DMS53 (cell line): ENCODE measurements at regions not wholly inside any gene's neighbourhood (a gene's known extent, or its start where the extent isn't known, plus 50 kb on each side); places are given as distances from the start of the nearest gene placed in this dataset.
A peak's percentile ranks its signal among the peaks of the same experiment; 100 is the strongest.

ENCODE experiments used
- DNase-seq: peaks from one replicate; lab custom pipeline; 2025; lab: John Stamatoyannopoulos, UW

DNA sequence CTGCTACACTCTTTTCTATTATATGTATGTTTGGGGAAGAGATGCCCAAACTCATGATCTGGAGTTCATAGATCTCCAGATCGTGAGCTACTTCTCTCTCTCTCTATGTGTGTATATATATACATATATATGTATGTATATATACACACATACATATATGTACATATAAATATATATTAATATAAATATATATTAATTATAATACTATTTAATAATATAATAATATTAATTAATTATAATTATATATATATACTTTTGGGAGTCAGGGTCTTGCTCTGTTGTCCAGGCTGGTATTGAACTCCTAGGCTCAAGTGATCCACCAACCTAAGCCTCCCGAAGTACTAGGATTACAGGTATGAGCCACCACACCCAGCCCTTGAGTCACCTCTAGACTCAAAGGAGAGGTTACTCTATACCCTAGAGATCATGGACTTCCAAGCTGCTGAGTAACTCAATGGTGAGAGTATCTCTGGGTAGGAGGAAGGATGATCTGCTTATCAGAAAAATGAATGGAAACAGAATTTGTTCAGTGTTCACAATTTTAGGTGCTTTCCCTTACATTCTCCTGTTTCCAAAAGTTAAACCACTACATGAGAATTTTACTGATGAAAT is 463.5 kb upstream of the TRIB2 start:
- DNase-seq, result no peak

DNA sequence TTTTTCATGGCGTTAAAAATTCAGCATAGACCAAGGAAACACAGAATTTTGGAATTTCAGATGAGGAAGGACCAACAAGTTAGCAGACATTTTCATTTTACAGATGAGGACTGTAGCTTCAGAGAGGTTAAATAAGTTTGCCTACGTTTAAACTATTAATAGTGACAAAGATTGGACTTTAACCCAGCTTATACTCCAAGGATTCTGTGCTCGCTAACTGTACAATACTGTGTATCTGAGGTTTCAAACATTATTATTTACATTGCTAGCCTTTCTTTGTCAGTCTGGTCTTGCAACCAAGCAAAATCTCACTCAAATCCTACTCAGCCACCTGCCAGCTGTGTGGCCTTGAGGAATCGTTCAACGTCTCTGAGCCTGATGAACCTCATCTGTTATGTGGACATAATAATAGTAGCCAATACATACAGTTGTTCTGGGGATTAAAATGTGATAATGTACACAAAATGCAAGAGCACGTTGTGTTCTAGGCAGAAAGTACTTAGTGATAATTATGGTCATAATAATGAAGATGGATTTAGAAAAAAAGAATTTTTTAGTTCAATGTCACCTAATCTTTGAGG is 462.4 kb upstream of the TRIB2 start:
- DNase-seq, result no peak

DNA sequence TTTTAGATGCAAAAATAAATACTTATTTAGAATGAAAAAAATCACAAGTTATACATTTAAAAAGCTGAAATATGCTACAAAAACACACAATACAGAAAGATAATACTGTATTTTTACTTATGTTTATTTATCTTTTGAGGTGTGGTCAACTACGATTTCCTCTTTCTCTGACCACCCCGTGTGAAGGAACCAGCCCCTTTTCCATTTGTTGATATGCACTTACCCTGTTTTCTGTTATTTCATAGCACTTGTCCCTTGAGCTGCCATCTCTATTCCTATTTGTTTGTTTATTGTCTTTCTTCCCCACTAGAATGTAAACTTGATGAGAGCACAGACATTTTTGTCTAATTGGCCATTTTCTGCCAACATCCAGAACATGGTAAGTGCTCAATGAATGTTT is 460.5 kb upstream of the TRIB2 start:
- no peak for DNase-seq

DNA sequence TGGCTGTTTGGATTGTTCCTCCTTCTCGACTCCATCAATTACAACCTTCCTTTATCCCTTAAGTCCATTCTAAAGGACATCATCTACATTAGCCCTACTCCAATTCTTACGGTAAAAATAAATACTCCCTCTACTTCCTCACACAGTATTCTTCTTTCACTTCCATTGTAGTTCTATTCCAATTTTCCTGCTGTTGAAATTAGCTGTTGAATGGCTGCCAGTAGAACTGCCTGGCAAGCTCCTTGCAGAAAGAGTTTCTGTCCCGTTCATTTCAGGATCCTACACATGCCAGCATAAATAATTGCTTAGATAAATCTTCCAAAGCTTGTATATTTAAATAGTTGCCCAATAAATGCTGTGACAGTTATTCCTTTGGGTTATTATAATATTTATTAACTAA is 459.3 kb upstream of the TRIB2 start:
- no peak for DNase-seq

DNA sequence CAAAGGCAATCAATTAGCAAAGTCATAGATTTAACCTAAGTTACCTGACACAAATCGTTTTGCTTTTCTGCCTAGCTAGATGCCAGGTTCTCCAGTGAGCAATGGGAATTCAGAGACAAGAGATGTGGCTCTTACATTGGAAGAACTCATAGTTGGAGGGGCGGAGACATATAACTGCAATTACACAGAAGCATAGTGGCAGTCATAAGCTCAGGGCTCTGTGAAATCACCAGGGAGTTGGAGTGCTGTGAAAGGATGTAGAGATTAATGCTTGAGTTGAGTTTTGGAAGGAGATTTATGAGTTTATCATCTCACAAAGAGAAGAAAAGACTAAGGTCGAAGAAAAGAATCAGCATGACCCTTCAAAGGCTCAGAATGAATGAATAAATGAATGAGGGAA is 457.2 kb upstream of the TRIB2 start:
- DNase-seq, result no peak

DNA sequence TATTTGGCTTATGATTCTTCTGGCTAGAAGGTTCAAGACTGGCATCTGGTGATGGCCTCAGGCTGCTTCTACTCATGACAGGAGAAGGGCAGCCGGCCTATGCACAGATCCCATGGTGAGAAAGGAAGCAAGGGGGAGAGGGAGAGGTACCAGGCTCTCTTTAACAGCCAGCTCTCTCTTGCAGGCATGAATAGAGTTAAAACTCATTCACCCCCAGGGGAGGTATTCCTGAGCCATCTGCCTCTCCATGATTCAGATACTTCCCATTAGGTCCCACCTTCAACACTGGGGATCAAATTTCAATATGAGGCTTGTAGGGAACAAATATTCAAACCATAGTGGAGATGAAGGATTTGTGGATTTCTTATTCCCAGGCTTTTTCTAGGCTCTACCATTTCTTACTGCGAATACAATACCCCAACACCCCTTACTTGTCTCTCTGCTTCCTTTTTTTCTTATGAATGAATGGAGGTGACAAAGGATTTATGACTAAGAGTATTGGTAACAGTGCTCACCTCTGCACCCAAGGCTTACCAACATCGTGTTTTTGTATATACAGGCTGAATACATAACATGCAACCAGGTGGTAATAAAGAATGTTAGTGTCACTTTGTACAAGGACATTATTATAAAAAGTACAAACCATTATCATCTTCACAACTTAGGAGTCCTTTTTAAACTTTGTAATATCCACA is 454.6 kb upstream of the TRIB2 start:
- peak; percentile 29 for DNase-seq

DNA sequence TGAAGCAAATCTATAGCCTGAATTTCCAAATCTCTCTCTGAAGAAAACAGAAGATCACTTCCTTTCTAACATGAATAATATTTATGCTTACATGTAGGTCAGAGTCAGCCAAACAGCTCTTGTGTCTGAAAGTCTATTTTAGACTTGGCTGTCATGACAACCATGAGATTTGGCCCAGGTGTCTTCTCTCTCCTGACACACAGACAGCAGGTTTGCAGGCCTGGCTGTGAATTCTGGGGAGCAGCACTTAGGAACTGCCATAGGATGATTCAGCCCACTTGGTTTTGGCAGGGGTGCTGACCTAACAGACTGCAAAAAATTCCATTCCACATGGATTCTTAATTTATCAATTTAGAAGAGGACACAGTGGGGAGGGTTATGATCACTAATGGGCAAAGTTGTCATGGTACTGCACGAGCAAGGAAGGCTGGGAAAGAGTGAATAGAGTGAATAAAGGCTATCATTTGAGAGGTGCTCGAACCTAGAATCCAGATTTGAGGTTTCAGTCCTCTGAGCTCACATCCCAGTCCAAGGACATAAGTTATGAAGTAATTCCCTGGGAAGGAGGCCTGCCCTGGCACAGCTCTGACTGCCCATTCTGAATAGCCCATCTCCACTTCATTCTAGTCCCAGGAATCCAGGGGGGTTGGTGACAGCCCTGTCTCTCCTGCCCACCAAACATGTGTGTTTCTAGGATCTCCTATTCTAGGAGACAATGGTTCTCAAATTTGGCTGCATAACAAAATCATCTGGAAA is 453.9 kb upstream of the TRIB2 start:
- DNase-seq, result peak; percentile 56

DNA sequence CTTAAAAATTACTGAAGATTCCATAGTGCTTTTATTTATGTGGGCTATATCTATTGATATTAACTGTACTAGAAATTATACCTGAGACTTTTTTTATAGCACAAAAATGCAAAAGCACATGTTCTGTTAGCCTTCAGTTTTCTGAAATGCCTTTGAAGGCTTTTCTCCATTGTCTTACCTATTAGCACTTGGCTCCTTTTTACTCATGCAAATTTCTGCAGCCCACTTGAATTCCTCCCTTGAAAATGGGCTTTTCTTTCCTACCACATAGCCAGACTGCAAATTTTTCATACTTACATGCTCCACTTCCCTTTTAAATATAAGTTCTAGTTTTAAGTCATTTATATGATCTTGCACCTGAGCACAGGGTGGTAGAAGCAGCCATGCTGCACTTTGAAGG is 453.0 kb upstream of the TRIB2 start:
- no peak for DNase-seq

DNA sequence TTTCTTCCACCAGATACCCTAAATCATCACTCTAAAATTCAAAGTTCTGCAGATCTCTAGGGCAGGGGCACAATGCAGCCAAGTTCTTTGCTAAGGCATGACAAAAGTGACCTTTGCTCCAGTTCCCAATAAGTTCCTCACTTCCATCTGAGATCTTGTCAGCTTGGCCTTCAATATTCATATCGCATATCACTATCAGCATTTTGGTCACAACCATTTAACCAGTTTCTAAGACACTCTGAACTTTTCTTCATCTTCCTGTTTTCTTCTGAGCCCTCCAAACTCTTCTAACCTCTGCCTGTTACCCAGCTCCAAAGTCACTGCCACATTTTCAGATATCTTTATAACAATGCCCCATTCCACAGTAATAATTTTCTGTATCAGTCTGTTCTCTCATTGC is 452.6 kb upstream of the TRIB2 start:
- no peak for DNase-seq

DNA sequence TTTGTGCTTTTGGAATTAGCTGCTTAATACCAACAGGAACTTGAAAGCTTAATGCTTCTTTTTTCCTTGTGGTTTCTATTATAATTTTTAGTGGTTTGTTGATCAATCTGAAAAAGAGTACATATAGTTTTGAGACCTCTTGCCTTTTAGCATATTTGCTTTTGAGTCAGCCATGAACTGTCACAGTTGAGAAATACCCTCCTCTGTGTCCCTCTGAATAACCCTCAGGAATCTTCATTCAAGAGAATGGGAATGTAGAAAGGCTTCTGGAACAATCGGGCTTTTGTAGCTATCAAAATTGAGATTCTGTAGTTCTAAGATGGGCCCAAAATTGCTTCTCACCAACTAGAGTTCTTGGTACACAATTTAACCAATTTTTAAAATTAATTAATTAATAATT is 451.1 kb upstream of the TRIB2 start:
- DNase-seq, result no peak

DNA sequence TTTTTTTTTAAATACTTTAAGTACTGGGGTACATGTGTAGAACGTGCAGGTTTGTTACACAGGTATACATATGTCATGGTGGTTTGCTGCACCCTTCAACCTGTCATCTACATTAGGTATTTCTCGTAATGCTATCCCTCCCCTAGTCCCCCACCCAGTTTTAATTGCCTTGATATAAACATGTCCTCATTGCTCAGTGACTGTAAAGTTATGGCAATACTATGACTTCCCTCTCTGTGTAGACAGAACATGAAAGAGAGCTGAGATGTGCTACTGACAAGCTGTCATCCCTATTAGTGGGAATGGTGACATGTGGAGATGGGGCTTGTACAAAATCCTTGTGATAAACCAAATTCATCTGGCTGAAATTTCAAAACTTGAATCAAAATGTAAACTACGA is 449.7 kb upstream of the TRIB2 start:
- no peak for DNase-seq

DNA sequence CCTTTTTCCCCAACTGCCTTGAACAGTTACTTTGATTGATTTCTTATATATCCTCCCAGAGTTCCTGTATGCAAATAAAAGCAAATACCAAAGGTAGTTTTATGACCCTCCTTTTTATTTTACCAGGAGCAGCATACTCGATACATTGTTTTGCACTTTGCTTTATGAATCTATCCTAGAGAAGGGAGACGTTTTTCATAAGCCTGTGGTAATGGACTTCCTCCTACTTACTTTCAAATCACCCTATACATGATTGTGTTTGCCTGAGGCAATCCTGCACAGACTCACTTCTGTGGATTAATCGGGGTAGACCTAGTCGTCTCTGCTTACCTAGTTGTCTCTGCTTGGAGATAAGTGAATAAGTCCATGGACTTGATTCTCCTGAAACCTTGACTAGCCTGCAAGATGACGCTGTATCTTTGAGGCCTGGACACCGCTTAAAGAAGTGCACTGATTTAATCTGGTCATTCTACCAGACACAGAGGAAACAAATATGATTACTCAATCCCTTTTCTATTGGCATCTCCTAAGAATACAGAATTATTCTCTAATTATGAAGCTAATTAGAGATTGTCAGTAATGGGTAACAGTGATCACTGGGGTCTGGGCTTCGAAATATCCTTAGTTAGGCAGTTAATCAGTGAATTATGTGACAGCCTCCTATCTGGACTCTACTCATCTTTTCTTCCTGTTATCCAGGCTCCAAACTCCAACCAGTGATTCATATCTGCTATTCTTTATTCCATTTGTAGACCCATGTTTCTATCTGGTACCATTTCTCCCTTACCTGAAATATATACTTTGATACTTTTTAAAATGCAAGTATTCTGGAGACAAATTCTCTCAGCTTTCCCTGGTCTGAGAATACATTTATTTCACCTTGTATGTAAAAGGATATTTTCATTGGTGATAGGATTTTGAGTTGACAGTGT is 447.4 kb upstream of the TRIB2 start:
- DNase-seq, result no peak

DNA sequence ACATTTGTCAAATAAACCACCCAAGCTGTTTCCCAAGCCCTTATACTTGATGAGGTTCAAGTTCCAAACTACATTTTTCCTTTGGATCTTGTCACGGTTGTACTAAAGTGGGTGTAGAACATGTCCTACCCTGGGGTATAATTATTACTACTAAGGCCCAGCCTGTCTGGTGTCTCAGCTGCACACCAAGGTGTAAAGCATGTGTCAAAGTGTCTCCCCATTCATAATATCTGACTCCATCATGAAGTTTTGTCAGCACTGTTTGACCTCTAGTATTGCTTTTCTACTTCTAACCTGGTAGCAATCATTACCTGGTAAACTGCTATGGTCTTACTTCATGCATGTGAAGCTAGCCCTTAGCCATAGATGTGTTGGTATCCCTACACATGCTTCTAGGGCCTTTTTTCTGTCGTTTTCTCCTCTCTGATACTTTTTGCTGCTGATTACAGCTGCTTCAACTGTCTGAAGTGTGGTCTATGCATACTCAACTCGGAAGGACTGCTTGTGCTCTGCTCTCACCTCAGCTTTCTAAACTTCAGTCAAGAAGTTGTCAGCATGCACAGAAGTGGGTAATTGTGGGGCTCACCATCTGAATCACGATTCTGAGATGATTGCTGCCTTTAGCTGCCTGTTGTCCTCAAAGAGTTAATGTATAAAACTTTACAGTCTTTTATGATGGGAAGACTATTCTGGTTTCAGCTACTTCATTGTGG is 445.7 kb upstream of the TRIB2 start:
- DNase-seq, result no peak

DNA sequence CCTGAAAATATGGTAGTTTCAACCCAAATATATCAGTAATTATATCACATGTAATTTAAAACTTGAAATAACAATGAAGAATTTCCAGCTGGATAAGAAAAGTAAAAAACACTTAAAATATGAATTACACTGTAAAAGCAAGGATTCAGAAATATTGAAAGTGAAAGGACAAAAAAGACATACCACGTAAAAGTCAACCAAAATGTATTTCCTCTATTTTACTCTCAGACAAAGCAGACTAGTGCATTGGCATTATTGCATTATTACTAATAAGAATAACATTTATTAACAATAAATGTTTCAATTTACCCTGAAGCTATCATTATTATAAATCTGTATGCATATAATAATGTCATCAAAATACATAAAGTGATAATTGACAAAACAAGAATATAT is 445.1 kb upstream of the TRIB2 start:
- DNase-seq, result no peak

DNA sequence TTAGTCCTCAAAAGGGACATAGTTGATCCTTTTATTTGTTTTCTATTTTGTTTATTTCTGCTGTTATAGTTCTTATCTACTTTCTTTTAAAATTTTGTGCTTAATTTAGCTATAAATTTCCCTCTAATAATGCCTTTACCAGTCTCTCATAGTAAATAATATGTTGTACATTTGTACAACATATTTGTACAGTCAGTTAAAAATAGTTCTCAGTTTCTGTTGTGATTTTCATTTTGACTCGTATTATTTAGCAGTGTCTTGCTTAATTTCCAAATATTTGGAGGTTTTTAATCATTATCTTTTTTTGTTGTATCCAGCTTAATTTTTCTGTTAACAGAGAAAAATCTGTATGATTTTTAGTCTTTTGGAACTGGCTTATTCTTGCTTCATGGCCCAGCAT is 443.6 kb upstream of the TRIB2 start:
- DNase-seq, result no peak

DNA sequence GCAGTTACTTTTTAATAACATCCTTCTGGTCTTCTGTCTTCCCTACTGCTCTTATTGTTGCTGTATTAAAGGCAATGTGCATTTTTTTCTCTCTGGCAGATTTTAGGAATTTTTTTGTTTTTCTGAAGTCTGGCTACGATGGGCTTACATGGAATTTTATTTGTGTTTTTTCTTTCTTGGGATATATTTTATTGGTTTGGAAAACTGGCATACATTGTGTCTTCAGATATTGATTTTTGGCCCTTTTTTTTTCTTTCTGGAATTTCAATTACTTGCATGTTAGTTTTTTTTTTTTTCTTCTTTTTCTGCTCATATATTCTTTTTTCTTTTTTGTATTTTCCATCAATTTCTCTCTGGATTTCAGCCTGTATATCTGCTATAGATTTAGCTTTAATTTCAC is 442.1 kb upstream of the TRIB2 start:
- no peak for DNase-seq

DNA sequence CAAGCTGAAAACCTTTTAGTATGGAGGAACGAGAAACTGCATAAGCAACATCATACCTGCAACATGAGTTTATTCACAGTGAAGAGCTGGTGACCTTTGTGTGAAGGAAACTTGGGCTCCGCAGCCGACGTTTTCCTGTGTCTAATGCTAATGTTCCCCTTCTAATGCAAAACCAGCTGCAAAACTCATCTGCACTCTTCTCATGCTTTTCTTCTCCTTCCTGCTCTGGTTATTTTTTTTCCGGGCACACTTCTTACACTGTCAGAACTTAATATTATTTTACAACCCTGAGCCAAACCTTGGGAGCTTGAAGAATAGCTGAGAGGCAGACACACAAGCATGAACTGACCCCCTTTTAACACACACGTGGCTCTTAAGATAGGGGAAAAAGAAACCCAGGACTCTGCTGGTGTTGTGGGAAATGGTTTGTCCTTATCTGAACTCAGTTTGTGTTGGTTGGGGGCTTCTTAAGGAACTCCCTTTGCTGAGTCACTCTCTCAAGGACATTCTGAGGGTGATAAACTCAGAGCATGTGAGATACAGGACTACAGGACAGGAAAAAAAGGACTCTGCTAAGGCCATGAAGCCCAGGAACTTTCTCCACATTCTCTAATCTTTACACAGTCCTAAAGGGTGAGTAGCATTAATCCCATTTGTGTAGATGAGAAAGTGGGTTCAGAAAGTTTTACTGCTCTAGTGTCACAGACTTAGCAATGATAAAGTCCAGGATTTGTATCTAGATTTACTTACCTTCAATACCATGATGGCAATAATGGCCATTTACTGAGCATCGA is 439.3 kb upstream of the TRIB2 start:
- no peak for DNase-seq

DNA sequence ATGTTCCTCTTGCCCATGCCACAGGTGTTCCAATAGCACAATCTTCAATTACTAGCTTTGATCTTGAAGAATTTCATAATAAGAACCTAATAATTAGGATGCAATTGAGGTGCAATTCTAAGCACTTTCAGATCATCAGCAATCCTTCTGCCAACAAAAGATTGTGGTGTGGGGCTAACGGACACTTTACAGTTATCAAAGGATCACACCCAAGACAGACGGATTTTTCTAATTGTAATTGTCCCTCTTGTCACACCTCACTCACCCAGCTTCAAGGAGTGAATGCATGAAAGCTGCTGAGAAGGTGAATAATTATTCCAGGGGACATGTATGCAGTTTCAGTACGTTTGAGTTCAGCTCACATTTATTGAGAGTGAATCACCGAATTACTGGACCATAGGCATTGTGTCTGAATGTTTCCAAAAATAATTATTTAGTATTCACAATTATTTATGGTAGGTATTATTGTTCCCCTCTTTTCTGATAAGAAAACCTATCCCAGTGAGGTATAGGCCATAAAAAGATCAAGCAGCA is 438.5 kb upstream of the TRIB2 start:
- no peak for DNase-seq

DNA sequence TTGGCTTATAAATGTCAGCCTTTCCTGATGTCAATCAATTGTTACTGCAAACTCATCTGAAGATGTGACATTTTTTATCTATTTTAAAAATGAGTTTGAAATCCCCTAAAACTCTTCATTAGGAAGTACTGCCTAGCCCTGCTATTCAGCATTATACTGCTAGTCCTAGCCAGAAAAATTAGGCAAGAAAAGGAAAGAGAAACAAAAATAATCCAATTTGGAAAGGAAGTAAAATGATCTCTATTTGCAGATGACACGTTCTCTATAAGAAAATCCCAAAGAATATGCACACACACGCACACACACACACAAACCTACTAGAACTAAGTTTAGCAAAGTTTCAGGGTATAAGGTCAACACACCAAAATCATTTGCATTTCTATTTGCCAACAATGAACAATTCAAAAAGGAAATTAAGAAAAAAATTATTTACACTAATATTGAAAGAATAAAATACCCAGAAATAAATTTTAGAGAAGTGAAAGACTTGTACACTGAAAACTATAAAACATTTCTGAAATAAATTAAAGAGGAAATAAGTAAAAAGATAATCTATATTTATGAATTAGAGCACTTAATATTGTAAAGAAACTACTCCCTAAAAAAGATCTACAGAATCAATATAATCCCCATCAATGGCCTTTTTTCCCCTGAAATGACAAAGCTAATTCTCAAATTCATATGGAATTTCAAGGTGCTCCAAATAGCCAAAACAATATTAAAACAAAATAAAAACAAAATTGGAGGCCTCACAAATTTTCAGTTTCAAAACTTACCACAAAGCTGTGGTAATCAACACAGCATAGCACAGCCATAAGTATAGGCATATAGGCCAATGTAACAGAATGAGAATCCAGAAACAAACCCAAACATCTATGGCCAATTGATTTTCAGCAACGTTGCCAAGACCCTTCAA is 433.7 kb upstream of the TRIB2 start:
- DNase-seq, result no peak
